ENCODE measurements at regions not wholly inside any gene's neighbourhood (a gene's known extent, or its start where the extent isn't known, plus 50 kb on each side); places are given as distances from the start of the nearest gene placed in this dataset.

GRCh38 chr5:8767746-8768145, 778.1 kb downstream of the SEMA5A start:
- no peak for DNase-seq
- no peaks in the 10 kb centered on the region for H3K36me3 Mint-ChIP-seq (ENCODE audit: low read depth)
- Histone ChIP-seq H3K4me1 (ENCODE audit: control insufficient read depth, insufficient read depth, low read length) (no peaks in the 10 kb centered on the region), H3K9ac (ENCODE audit: extremely low read depth, low read length, poor library complexity, severe bottlenecking) (no peak overlapping the region), H3K27me3 (ENCODE audit: control insufficient read depth, insufficient read depth, low read length, poor library complexity, severe bottlenecking) (no peaks in the 10 kb centered on the region), H3K27ac (ENCODE audit: low read depth, low read length) (no peak overlapping the region), H3K36me3 (ENCODE audit: control insufficient read depth, insufficient read depth, low read length) (no peaks in the 10 kb centered on the region), H3K9me3 (ENCODE audit: control insufficient read depth, low read length) (no peaks in the 10 kb centered on the region), H3K4me3 (ENCODE audit: low read length) (no peak overlapping the region)
- WGBS, 2 experiments (ENCODE audit: insufficient coverage in 1 of 2, insufficient read length in 1 of 2) = 87 to 94% methylated on average over 3 of the region's 3 CpGs
- H3K4me1 Mint-ChIP-seq = peaks cover 18% of the 10 kb centered on the region
- H3K9me3 Mint-ChIP-seq = no peaks in the 10 kb centered on the region
- TF ChIP-seq CTCF (conservative IDR thresholded peaks at IDR 0.05) = no peak
- H3K27me3 Mint-ChIP-seq (ENCODE audit: insufficient read depth) = no peaks in the 10 kb centered on the region
- H3K4me3 Mint-ChIP-seq = no peak overlapping the region
- H3K27ac Mint-ChIP-seq = no peak overlapping the region

- WGBS, 2 experiments (ENCODE audit: insufficient coverage in 1 of 2, insufficient read length in 1 of 2) = 91 to 93% methylated on average over 2 to 3 of the region's 3 CpGs
- no peaks in the 10 kb centered on the region for H3K36me3 Mint-ChIP-seq (ENCODE audit: low read depth)
- H3K4me3 Mint-ChIP-seq = no peak overlapping the region
- no peaks in the 10 kb centered on the region for H3K9me3 ChIP-seq (ENCODE audit: control insufficient read depth, low read length)
- H3K9ac ChIP-seq (ENCODE audit: extremely low read depth, low read length, poor library complexity, severe bottlenecking) = no peak overlapping the region
- H3K4me3 ChIP-seq (ENCODE audit: low read length) = no peak overlapping the region
- DNase-seq = no peak
- peaks cover 27% of the 10 kb centered on the region for H3K4me1 Mint-ChIP-seq
- peaks cover 4% of the 10 kb centered on the region for H3K4me1 ChIP-seq (ENCODE audit: control insufficient read depth, insufficient read depth, low read length)
- no peaks in the 10 kb centered on the region for H3K36me3 ChIP-seq (ENCODE audit: control insufficient read depth, insufficient read depth, low read length)
- H3K9me3 Mint-ChIP-seq = no peaks in the 10 kb centered on the region
- H3K27me3 Mint-ChIP-seq (ENCODE audit: insufficient read depth) = no peaks in the 10 kb centered on the region
- H3K27ac ChIP-seq (ENCODE audit: low read depth, low read length) = no peak overlapping the region
- no peaks in the 10 kb centered on the region for H3K27me3 ChIP-seq (ENCODE audit: control insufficient read depth, insufficient read depth, low read length, poor library complexity, severe bottlenecking)
- TF ChIP-seq CTCF (conservative IDR thresholded peaks at IDR 0.05) = no peak
- no peak overlapping the region for H3K27ac Mint-ChIP-seq
Observed at GRCh38 chr5:8769631-8770030, 776.2 kb downstream of the SEMA5A start.

- TF ChIP-seq CTCF (conservative IDR thresholded peaks at IDR 0.05) = no peak
- peaks cover 4% of the 10 kb centered on the region for H3K4me1 ChIP-seq (ENCODE audit: control insufficient read depth, insufficient read depth, low read length)
- Mint-ChIP-seq H3K4me3 (no peak overlapping the region), H3K4me1 (peaks cover 27% of the 10 kb centered on the region), H3K9me3 (no peaks in the 10 kb centered on the region), H3K27ac (no peak overlapping the region), H3K27me3 (ENCODE audit: insufficient read depth) (no peaks in the 10 kb centered on the region), H3K36me3 (ENCODE audit: low read depth) (no peaks in the 10 kb centered on the region)
- no peaks in the 10 kb centered on the region for H3K9me3 ChIP-seq (ENCODE audit: control insufficient read depth, low read length)
- no peak overlapping the region for H3K9ac ChIP-seq (ENCODE audit: extremely low read depth, low read length, poor library complexity, severe bottlenecking)
- no peak overlapping the region for H3K27ac ChIP-seq (ENCODE audit: low read depth, low read length)
- 94 to 100% methylated on average over 2 to 3 of the region's 3 CpGs for WGBS, 2 experiments (ENCODE audit: insufficient coverage in 1 of 2, insufficient read length in 1 of 2)
- H3K27me3 ChIP-seq (ENCODE audit: control insufficient read depth, insufficient read depth, low read length, poor library complexity, severe bottlenecking) = no peaks in the 10 kb centered on the region
- H3K36me3 ChIP-seq (ENCODE audit: control insufficient read depth, insufficient read depth, low read length) = no peaks in the 10 kb centered on the region
- no peak overlapping the region for H3K4me3 ChIP-seq (ENCODE audit: low read length)
- no peak for DNase-seq
Observed at GRCh38 chr5:8770431-8770830, 775.4 kb downstream of the SEMA5A start.

Measured in endodermal cell (in vitro differentiated cells).